ENCODE measurements at regions not wholly inside any gene's neighbourhood (a gene's known extent, or its start where the extent isn't known, plus 50 kb on each side); places are given as distances from the start of the nearest gene placed in this dataset.

DNA sequence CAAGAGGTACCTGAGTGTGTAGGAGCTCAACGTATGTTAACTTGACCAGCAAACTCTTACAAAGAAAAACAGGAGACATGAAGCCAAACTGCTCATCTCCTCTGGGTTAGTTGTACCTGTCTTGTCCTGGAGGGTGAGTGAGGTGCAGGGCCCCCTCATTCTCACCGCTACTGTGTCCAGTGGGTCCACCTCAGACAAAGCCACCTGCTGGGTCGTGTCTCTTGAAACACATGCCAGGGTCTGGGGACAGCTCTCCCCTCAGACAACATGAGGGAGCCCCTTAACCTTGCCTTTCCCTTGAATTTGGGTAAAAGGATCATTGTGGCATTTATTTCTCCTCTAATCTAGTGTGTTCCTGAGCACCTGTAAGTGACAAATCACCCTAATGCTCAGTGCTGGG lies 185.6 kb downstream of the TLE3 start:
- H3K14ac ChIP-seq (ENCODE audit: low read length in 2 of 2): no peak overlapping the region
- H3K18ac ChIP-seq (ENCODE audit: low read depth in 1 of 2, low read length in 2 of 2): peak overlapping the region in 1 of 2 experiments; percentile 14
- H2BK12ac ChIP-seq (ENCODE audit: low read length in 2 of 2): no peak overlapping the region
- H3K9me3 ChIP-seq (ENCODE audit: control insufficient read depth, low read length): peaks cover 8% of the 10 kb centered on the region
- no peaks in the 10 kb centered on the region for H3K36me3 ChIP-seq (ENCODE audit: control insufficient read depth in 1 of 2, insufficient read depth in 2 of 2, low read depth in 1 of 2, low read length in 2 of 2)
- no peak overlapping the region for H3K4me2 ChIP-seq (ENCODE audit: low read length, poor library complexity, severe bottlenecking)
- no peaks in the 10 kb centered on the region for H3K79me1 ChIP-seq (replicated peaks; ENCODE audit: low read length, poor library complexity, severe bottlenecking)
- no peak overlapping the region for H2AK5ac ChIP-seq (ENCODE audit: low read length, severe bottlenecking)
- no peak overlapping the region for H3K4ac ChIP-seq (ENCODE audit: low read depth in 1 of 2, low read length in 2 of 2)
- no peak overlapping the region for H3K9ac ChIP-seq (ENCODE audit: low read length)
- H4K8ac ChIP-seq (ENCODE audit: low read length): no peak overlapping the region
- DNase-seq: no peak
- H2AFZ ChIP-seq (ENCODE audit: low read depth, low read length): no peak overlapping the region
- H2BK15ac ChIP-seq (ENCODE audit: low read depth, poor library complexity, severe bottlenecking): no peak overlapping the region
- H3K4me1 ChIP-seq (ENCODE audit: control insufficient read depth, insufficient read depth, low read depth, low read length): no peaks in the 10 kb centered on the region
- no peak overlapping the region for H4K91ac ChIP-seq (ENCODE audit: low read length)
- H3K4me3 ChIP-seq (ENCODE audit: insufficient read depth in 1 of 2, low read depth in 1 of 2, low read length in 2 of 2): no peak overlapping the region
- H3K27ac ChIP-seq (ENCODE audit: low read length, poor library complexity, severe bottlenecking): no peak overlapping the region
- H2BK5ac ChIP-seq (ENCODE audit: low read depth, low read length, poor library complexity, severe bottlenecking): no peak overlapping the region
- WGBS: 84% methylated on average over 3 of the region's 3 CpGs
- no peak overlapping the region for H3K23ac ChIP-seq (ENCODE audit: low read length in 2 of 2)
- peaks cover 55 to 77% of the 10 kb centered on the region in 2 experiments for H3K27me3 ChIP-seq (ENCODE audit: control insufficient read depth in 1 of 2, insufficient read depth in 1 of 2, low read length in 2 of 2)
- no peak overlapping the region for H2BK120ac ChIP-seq (ENCODE audit: low read depth, low read length)

GRCh38 chr15:69914040-69914439 lies 183.7 kb downstream of the TLE3 start:
- Histone ChIP-seq H2BK12ac (ENCODE audit: low read length in 2 of 2) (no peak overlapping the region), H2BK15ac (ENCODE audit: low read depth, poor library complexity, severe bottlenecking) (no peak overlapping the region), H2BK5ac (ENCODE audit: low read depth, low read length, poor library complexity, severe bottlenecking) (no peak overlapping the region), H3K4me3 (ENCODE audit: insufficient read depth in 1 of 2, low read depth in 1 of 2, low read length in 2 of 2) (no peak overlapping the region), H4K91ac (ENCODE audit: low read length) (no peak overlapping the region), H3K4me2 (ENCODE audit: low read length, poor library complexity, severe bottlenecking) (no peak overlapping the region), H3K36me3 (ENCODE audit: control insufficient read depth in 1 of 2, insufficient read depth in 2 of 2, low read depth in 1 of 2, low read length in 2 of 2) (no peaks in the 10 kb centered on the region), H3K9me3 (ENCODE audit: control insufficient read depth, low read length) (peaks cover 8% of the 10 kb centered on the region), H2BK120ac (ENCODE audit: low read depth, low read length) (no peak overlapping the region), H3K4ac (ENCODE audit: low read depth in 1 of 2, low read length in 2 of 2) (no peak overlapping the region), H3K9ac (ENCODE audit: low read length) (no peak overlapping the region), H3K18ac (ENCODE audit: low read depth in 1 of 2, low read length in 2 of 2) (no peak overlapping the region), H2AFZ (ENCODE audit: low read depth, low read length) (no peak overlapping the region), H3K27ac (ENCODE audit: low read length, poor library complexity, severe bottlenecking) (no peak overlapping the region), H3K4me1 (ENCODE audit: control insufficient read depth, insufficient read depth, low read depth, low read length) (no peaks in the 10 kb centered on the region), H4K8ac (ENCODE audit: low read length) (no peak overlapping the region), H3K23ac (ENCODE audit: low read length in 2 of 2) (no peak overlapping the region), H3K14ac (ENCODE audit: low read length in 2 of 2) (peak overlapping the region in 1 of 2 experiments; percentile 18), H3K79me1 (replicated peaks; ENCODE audit: low read length, poor library complexity, severe bottlenecking) (no peaks in the 10 kb centered on the region), H2AK5ac (ENCODE audit: low read length, severe bottlenecking) (no peak overlapping the region), H3K27me3 (ENCODE audit: control insufficient read depth in 1 of 2, insufficient read depth in 1 of 2, low read length in 2 of 2) (peaks cover 61 to 76% of the 10 kb centered on the region in 2 experiments)
- no peak for DNase-seq
- WGBS: 90% methylated on average over 7 of the region's 9 CpGs

DNA sequence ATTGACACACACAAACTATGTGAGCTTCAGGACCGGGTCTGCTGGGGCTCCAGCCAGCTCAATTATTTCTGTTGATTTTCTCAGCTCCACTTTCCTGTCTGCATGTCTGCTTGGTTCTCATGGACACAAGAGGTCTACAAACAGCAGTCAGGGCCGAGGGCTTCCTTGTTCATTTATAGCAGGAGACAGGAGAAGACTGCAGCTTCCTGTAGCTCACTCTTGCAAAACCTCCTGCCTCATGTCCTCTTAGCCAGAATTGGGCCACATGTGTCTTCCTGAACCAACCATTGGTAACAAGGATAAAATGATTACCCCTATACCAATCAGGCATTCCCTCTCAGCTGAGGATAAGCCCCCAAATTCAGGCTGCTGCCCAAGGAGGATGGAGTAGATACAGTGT lies 182.8 kb downstream of the TLE3 start:
- Histone ChIP-seq H2AK5ac (ENCODE audit: low read length, severe bottlenecking) (no peak overlapping the region), H3K18ac (ENCODE audit: low read depth in 1 of 2, low read length in 2 of 2) (no peak overlapping the region), H3K79me1 (replicated peaks; ENCODE audit: low read length, poor library complexity, severe bottlenecking) (no peaks in the 10 kb centered on the region), H3K4me2 (ENCODE audit: low read length, poor library complexity, severe bottlenecking) (no peak overlapping the region), H3K4me1 (ENCODE audit: control insufficient read depth, insufficient read depth, low read depth, low read length) (no peaks in the 10 kb centered on the region), H3K27me3 (ENCODE audit: control insufficient read depth in 1 of 2, insufficient read depth in 1 of 2, low read length in 2 of 2) (peaks cover 66 to 75% of the 10 kb centered on the region in 2 experiments), H4K8ac (ENCODE audit: low read length) (no peak overlapping the region), H3K14ac (ENCODE audit: low read length in 2 of 2) (no peak overlapping the region), H2BK15ac (ENCODE audit: low read depth, poor library complexity, severe bottlenecking) (no peak overlapping the region), H2BK5ac (ENCODE audit: low read depth, low read length, poor library complexity, severe bottlenecking) (no peak overlapping the region), H3K27ac (ENCODE audit: low read length, poor library complexity, severe bottlenecking) (no peak overlapping the region), H3K4me3 (ENCODE audit: insufficient read depth in 1 of 2, low read depth in 1 of 2, low read length in 2 of 2) (no peak overlapping the region), H3K9me3 (ENCODE audit: control insufficient read depth, low read length) (peaks cover 1% of the 10 kb centered on the region), H3K9ac (ENCODE audit: low read length) (no peak overlapping the region), H2BK12ac (ENCODE audit: low read length in 2 of 2) (no peak overlapping the region), H2AFZ (ENCODE audit: low read depth, low read length) (no peak overlapping the region), H3K23ac (ENCODE audit: low read length in 2 of 2) (no peak overlapping the region), H2BK120ac (ENCODE audit: low read depth, low read length) (no peak overlapping the region), H3K36me3 (ENCODE audit: control insufficient read depth in 1 of 2, insufficient read depth in 2 of 2, low read depth in 1 of 2, low read length in 2 of 2) (no peaks in the 10 kb centered on the region), H4K91ac (ENCODE audit: low read length) (no peak overlapping the region), H3K4ac (ENCODE audit: low read depth in 1 of 2, low read length in 2 of 2) (no peak overlapping the region)
- no peak for DNase-seq
- WGBS: 66% methylated on average over 2 of the region's 2 CpGs

GRCh38 chr15:69916169-69916785 lies 181.4 kb downstream of the TLE3 start:
- Histone ChIP-seq H3K23ac (ENCODE audit: low read length in 2 of 2) (no peak overlapping the region), H3K4me1 (ENCODE audit: control insufficient read depth, insufficient read depth, low read depth, low read length) (no peaks in the 10 kb centered on the region)

More at GRCh38 chr15:69916169-69916785, 181.4 kb downstream of the TLE3 start:
- no peak overlapping the region for H4K91ac ChIP-seq (ENCODE audit: low read length)
- H2BK120ac ChIP-seq (ENCODE audit: low read depth, low read length): no peak overlapping the region
- no peak overlapping the region for H3K4ac ChIP-seq (ENCODE audit: low read depth in 1 of 2, low read length in 2 of 2)
- no peak overlapping the region for H3K9ac ChIP-seq (ENCODE audit: low read length)
- no peak overlapping the region for H3K4me2 ChIP-seq (ENCODE audit: low read length, poor library complexity, severe bottlenecking)
- DNase-seq: no peak
- H3K14ac ChIP-seq (ENCODE audit: low read length in 2 of 2): no peak overlapping the region
- H3K27ac ChIP-seq (ENCODE audit: low read length, poor library complexity, severe bottlenecking): no peak overlapping the region
- H3K4me3 ChIP-seq (ENCODE audit: insufficient read depth in 1 of 2, low read depth in 1 of 2, low read length in 2 of 2): no peak overlapping the region
- H2AFZ ChIP-seq (ENCODE audit: low read depth, low read length): no peak overlapping the region
- no peak overlapping the region for H3K18ac ChIP-seq (ENCODE audit: low read depth in 1 of 2, low read length in 2 of 2)
- no peak overlapping the region for H2AK5ac ChIP-seq (ENCODE audit: low read length, severe bottlenecking)
- 84% methylated on average over 6 of the region's 6 CpGs for WGBS
- no peak overlapping the region for H2BK15ac ChIP-seq (ENCODE audit: low read depth, poor library complexity, severe bottlenecking)
- H3K36me3 ChIP-seq (ENCODE audit: control insufficient read depth in 1 of 2, insufficient read depth in 2 of 2, low read depth in 1 of 2, low read length in 2 of 2): no peaks in the 10 kb centered on the region
- H2BK12ac ChIP-seq (ENCODE audit: low read length in 2 of 2): no peak overlapping the region
- H4K8ac ChIP-seq (ENCODE audit: low read length): no peak overlapping the region
- peaks cover 5% of the 10 kb centered on the region for H3K9me3 ChIP-seq (ENCODE audit: control insufficient read depth, low read length)
- H3K79me1 ChIP-seq (replicated peaks; ENCODE audit: low read length, poor library complexity, severe bottlenecking): no peaks in the 10 kb centered on the region
- H3K27me3 ChIP-seq (ENCODE audit: control insufficient read depth in 1 of 2, insufficient read depth in 1 of 2, low read length in 2 of 2): peaks cover 55 to 66% of the 10 kb centered on the region in 2 experiments
- no peak overlapping the region for H2BK5ac ChIP-seq (ENCODE audit: low read depth, low read length, poor library complexity, severe bottlenecking)
